GM23248 (cell line): ENCODE measurements at regions not wholly inside any gene's neighbourhood (a gene's known extent, or its start where the extent isn't known, plus 50 kb on each side); places are given as distances from the start of the nearest gene placed in this dataset.

ENCODE experiments used
- DNase-seq: peaks from one replicate; pipeline ENCODE4 v3.0.0-alpha.2; 2015
- H2AFZ ChIP-seq: fragments of 200-600 bp; sonication (generic); 2 replicates; pipeline ENCODE4 v1.6.1; 2016; ENCODE audit warnings: antibody characterized with exemption
- H3F3A ChIP-seq: fragments of 200-600 bp; sonication (generic); 2 replicates; pipeline ENCODE4 v1.6.1; 2016; ENCODE audit warnings: mild to moderate bottlenecking, antibody characterized with exemption, mixed run types; ENCODE audit not compliant: insufficient read depth
- H3K27ac ChIP-seq: fragments of 200-600 bp; sonication (generic); 2 replicates; pipeline ENCODE4 v1.5.1; 2016; ENCODE audit warnings: mild to moderate bottlenecking
- H3K27me3 ChIP-seq: fragments of 200-600 bp; sonication (generic); replicated peaks from 2 replicates; pipeline ENCODE4 v1.6.1; 2016; ENCODE audit warnings: mild to moderate bottlenecking; ENCODE audit not compliant: insufficient read depth
- H3K36me3 ChIP-seq: fragments of 200-600 bp; sonication (generic); 2 replicates; pipeline ENCODE4 v1.6.1; 2016; ENCODE audit warnings: low read depth, mild to moderate bottlenecking
- H3K4me1 ChIP-seq: fragments of 200-600 bp; sonication (generic); 2 replicates; pipeline ENCODE4 v1.6.1; 2016; ENCODE audit warnings: mild to moderate bottlenecking; ENCODE audit not compliant: insufficient read depth
- H3K4me2 ChIP-seq: fragments of 200-600 bp; sonication (generic); one replicate; pipeline ENCODE4 v1.6.1; 2016; ENCODE audit warnings: mild to moderate bottlenecking; ENCODE audit not compliant: unreplicated experiment
- H3K4me3 ChIP-seq: fragments of 200-600 bp; sonication (generic); 2 replicates; pipeline ENCODE4 v1.5.1; 2016; ENCODE audit warnings: mild to moderate bottlenecking
- H3K79me2 ChIP-seq: fragments of 200-600 bp; sonication (generic); 2 replicates; pipeline ENCODE4 v1.6.1; 2016; ENCODE audit warnings: mild to moderate bottlenecking; ENCODE audit not compliant: insufficient read depth
- H3K9ac ChIP-seq: fragments of 200-600 bp; sonication (generic); 2 replicates; pipeline ENCODE4 v1.6.1; 2016; ENCODE audit warnings: mild to moderate bottlenecking
- H3K9me2 ChIP-seq: fragments of 200-600 bp; sonication (generic); 2 replicates; pipeline ENCODE4 v1.6.1; 2016; ENCODE audit warnings: mixed run types, mild to moderate bottlenecking, moderate library complexity; ENCODE audit not compliant: insufficient read depth
- H3K9me3 ChIP-seq: fragments of 200-600 bp; sonication (generic); one replicate; pipeline ENCODE4 v1.6.1; 2017; ENCODE audit warnings: low read depth
- H4K20me1 ChIP-seq: fragments of 200-600 bp; sonication (generic); 2 replicates; pipeline ENCODE4 v1.6.0; 2016; ENCODE audit not compliant: insufficient read depth
- EZH2 ChIP-seq: fragments of 200-600 bp; sonication (generic); IDR thresholded peaks from 2 replicates; pipeline ENCODE4 v1.6.1; 2018; ENCODE audit warnings: antibody characterized with exemption, mild to moderate bottlenecking; ENCODE audit not compliant: insufficient read depth, poor library complexity, severe bottlenecking
- EZH2phosphoT487 ChIP-seq: fragments of 200-600 bp; sonication (generic); IDR thresholded peaks from 2 replicates; pipeline ENCODE4 v1.6.1; 2018; ENCODE audit warnings: antibody characterized with exemption, moderate library complexity, mild to moderate bottlenecking, low read depth; ENCODE audit not compliant: insufficient read depth
- whole genome bisulfite sequencing, 2 experiments: methylation state at CpG; one replicate each; pipeline ENCODE4 v1.1.6; 2015 to 2017; ENCODE audit warnings: low lambda C conversion rate in 2 of 2, low coverage in 1 of 2; ENCODE audit errors: missing lambda C conversion rate in 2 of 2; 5-methylcytosine and 5-hydroxymethylcytosine counted together
- in situ Hi-C: fragments of 300-500 bp; cut with MboI; formaldehyde crosslinking; loops from 2 replicates; pipeline ENCODE4 v1.15.0; 2020

GRCh38 chr2:234816491-234816890 lies 135.3 kb upstream of the SH3BP4 start:
- Histone ChIP-seq H3K27me3 (peaks cover 8% of the 10 kb centered on the region), H3K9me2 (no peaks in the 10 kb centered on the region), H3K79me2 (no peaks in the 10 kb centered on the region), H4K20me1 (no peaks in the 10 kb centered on the region), H3K4me3 (no peak overlapping the region), H2AFZ (no peak overlapping the region), H3K4me2 (no peak overlapping the region), H3K9me3 (no peaks in the 10 kb centered on the region), H3K36me3 (no peaks in the 10 kb centered on the region), H3K27ac (no peak overlapping the region), H3F3A (0 out of 2 replicates have a peak, but pooled peaks cover 1% of the 10 kb centered on the region), H3K9ac (no peak overlapping the region), H3K4me1 (peaks cover under 1% of the 10 kb centered on the region)
- no peak for DNase-seq
- 80 to 81% methylated on average over 10 of the region's 10 CpGs for WGBS, 2 experiments
- in situ Hi-C loops: no loop called here
- TF ChIP-seq EZH2 (no peak), EZH2phosphoT487 (no peak)

- Histone ChIP-seq H3F3A (no peaks in the 10 kb centered on the region), H3K27me3 (peaks cover 12% of the 10 kb centered on the region), H3K36me3 (no peaks in the 10 kb centered on the region), H3K9ac (no peak overlapping the region), H3K79me2 (no peaks in the 10 kb centered on the region), H4K20me1 (no peaks in the 10 kb centered on the region), H3K9me3 (no peaks in the 10 kb centered on the region), H3K9me2 (no peaks in the 10 kb centered on the region), H3K27ac (no peak overlapping the region), H2AFZ (no peak overlapping the region), H3K4me1 (no peaks in the 10 kb centered on the region), H3K4me2 (no peak overlapping the region), H3K4me3 (no peak overlapping the region)
- in situ Hi-C loops: no loop called here
- DNase-seq: no peak
- 70 to 77% methylated on average over 4 of the region's 4 CpGs for WGBS, 2 experiments
- TF ChIP-seq EZH2 (no peak), EZH2phosphoT487 (no peak)
Observed at GRCh38 chr2:234816056-234816455, 135.8 kb upstream of the SH3BP4 start.

- Histone ChIP-seq H3K27me3 (peaks cover 12% of the 10 kb centered on the region), H2AFZ (no peak overlapping the region), H3K79me2 (no peaks in the 10 kb centered on the region), H4K20me1 (no peaks in the 10 kb centered on the region), H3K36me3 (no peaks in the 10 kb centered on the region), H3K9me3 (no peaks in the 10 kb centered on the region), H3K9ac (no peak overlapping the region), H3K4me2 (no peak overlapping the region), H3K4me3 (no peak overlapping the region), H3K27ac (no peak overlapping the region), H3F3A (no peaks in the 10 kb centered on the region), H3K4me1 (no peaks in the 10 kb centered on the region), H3K9me2 (no peaks in the 10 kb centered on the region)
- in situ Hi-C loops: no loop called here
- no peak for TF ChIP-seq EZH2
- TF ChIP-seq EZH2phosphoT487: no peak
- WGBS, 2 experiments: 67 to 73% methylated on average over 5 of the region's 5 CpGs
- no peak for DNase-seq
Observed at GRCh38 chr2:234814374-234814773, 137.4 kb upstream of the SH3BP4 start.

- H3K79me2 ChIP-seq: no peaks in the 10 kb centered on the region
- DNase-seq: no peak
- H3F3A ChIP-seq: no peaks in the 10 kb centered on the region
Observed at GRCh38 chr2:234812851-234813250, 139.0 kb upstream of the SH3BP4 start.

GRCh38 chr2:234808907-234809306 lies 142.9 kb upstream of the SH3BP4 start:
- H4K20me1 ChIP-seq: no peaks in the 10 kb centered on the region
- H3K27me3 ChIP-seq: peaks cover 12% of the 10 kb centered on the region; the same call in 1 of the 2 replicates
- no peak overlapping the region for H2AFZ ChIP-seq
- H3K9me2 ChIP-seq: no peaks in the 10 kb centered on the region
- H3K4me3 ChIP-seq: no peak overlapping the region
- H3K27ac ChIP-seq: no peak overlapping the region
- no peak overlapping the region for H3K9ac ChIP-seq
- H3K36me3 ChIP-seq: no peaks in the 10 kb centered on the region
- DNase-seq: no peak
- TF ChIP-seq EZH2phosphoT487 (no peak), EZH2 (no peak)
- 69 to 81% methylated on average over 2 of the region's 2 CpGs for WGBS, 2 experiments
- H3K79me2 ChIP-seq: no peaks in the 10 kb centered on the region
- no peaks in the 10 kb centered on the region for H3K4me1 ChIP-seq
- H3K4me2 ChIP-seq: no peak overlapping the region
- in situ Hi-C loops: no loop called here
- no peaks in the 10 kb centered on the region for H3K9me3 ChIP-seq
- no peaks in the 10 kb centered on the region for H3F3A ChIP-seq

More at GRCh38 chr2:234812851-234813250, 139.0 kb upstream of the SH3BP4 start:
- in situ Hi-C loops: no loop called here
- Histone ChIP-seq H4K20me1 (no peaks in the 10 kb centered on the region), H3K9me2 (no peaks in the 10 kb centered on the region), H3K4me2 (no peak overlapping the region), H2AFZ (no peak overlapping the region), H3K4me1 (no peaks in the 10 kb centered on the region), H3K9ac (no peak overlapping the region), H3K36me3 (no peaks in the 10 kb centered on the region), H3K27me3 (peaks cover 12% of the 10 kb centered on the region), H3K27ac (no peak overlapping the region), H3K9me3 (no peaks in the 10 kb centered on the region), H3K4me3 (no peak overlapping the region)
- WGBS, 2 experiments: 3 to 5% methylated on average over 2 of the region's 2 CpGs
- TF ChIP-seq EZH2: no peak
- no peak for TF ChIP-seq EZH2phosphoT487
